WTC11 (cell line): ENCODE measurements at regions not wholly inside any gene's neighbourhood (a gene's known extent, or its start where the extent isn't known, plus 50 kb on each side); places are given as distances from the start of the nearest gene placed in this dataset.

Experiments
- OVOL2 ChIP-seq: fragments of 250-450 bp; sonication (Bioruptor Pico); IDR thresholded peaks from 2 replicates; pipeline ENCODE4 v1.9.0; 2021; ENCODE audit warnings: mild to moderate bottlenecking, borderline replicate concordance
- RELA ChIP-seq: sonication (generic); formaldehyde crosslinking; IDR thresholded peaks from 2 replicates; pipeline ENCODE4 v1.8.1; 2022; ENCODE audit warnings: missing genetic modification reagents, mild to moderate bottlenecking, borderline replicate concordance
- TF ChIP-seq, protein P1 (sequence below): fragments of 200-600 bp; IDR thresholded peaks from 2 replicates; pipeline ENCODE4 v1.8.0; 2022; ENCODE audit warnings: antibody characterized with exemption
- TF ChIP-seq, protein P2 (sequence below): sonication (generic); formaldehyde crosslinking; IDR thresholded peaks from 2 replicates; pipeline ENCODE4 v1.8.1; 2023; ENCODE audit warnings: mild to moderate bottlenecking, missing genetic modification reagents
- TF ChIP-seq, protein P3 (sequence below): sonication (generic); formaldehyde crosslinking; IDR thresholded peaks from 2 replicates; pipeline ENCODE4 v1.8.0; 2022; ENCODE audit warnings: mild to moderate bottlenecking, missing genetic modification reagents

DNA sequence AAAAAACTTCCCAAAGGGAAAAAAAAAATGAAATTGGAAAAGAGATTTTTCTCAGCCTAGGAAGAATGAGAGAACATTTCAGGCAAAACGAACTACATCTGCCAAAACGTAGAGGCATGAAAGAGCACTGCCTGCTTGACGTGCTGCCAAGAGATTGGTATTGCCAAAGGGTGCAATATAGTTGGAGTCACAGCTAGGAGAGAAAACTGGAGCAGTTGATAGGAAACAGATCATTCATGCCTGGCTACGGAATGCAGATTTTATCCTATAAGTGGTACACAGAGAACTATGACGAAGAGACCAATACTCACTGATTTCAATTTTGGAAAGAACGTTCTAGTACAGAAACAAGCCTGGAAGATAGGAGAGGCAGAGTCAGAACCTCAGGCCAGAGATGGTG is 68.4 kb upstream of the IQCM start:
- TF ChIP-seq, protein P1, sequence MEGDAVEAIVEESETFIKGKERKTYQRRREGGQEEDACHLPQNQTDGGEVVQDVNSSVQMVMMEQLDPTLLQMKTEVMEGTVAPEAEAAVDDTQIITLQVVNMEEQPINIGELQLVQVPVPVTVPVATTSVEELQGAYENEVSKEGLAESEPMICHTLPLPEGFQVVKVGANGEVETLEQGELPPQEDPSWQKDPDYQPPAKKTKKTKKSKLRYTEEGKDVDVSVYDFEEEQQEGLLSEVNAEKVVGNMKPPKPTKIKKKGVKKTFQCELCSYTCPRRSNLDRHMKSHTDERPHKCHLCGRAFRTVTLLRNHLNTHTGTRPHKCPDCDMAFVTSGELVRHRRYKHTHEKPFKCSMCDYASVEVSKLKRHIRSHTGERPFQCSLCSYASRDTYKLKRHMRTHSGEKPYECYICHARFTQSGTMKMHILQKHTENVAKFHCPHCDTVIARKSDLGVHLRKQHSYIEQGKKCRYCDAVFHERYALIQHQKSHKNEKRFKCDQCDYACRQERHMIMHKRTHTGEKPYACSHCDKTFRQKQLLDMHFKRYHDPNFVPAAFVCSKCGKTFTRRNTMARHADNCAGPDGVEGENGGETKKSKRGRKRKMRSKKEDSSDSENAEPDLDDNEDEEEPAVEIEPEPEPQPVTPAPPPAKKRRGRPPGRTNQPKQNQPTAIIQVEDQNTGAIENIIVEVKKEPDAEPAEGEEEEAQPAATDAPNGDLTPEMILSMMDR, result no peak
- TF ChIP-seq, protein P2, sequence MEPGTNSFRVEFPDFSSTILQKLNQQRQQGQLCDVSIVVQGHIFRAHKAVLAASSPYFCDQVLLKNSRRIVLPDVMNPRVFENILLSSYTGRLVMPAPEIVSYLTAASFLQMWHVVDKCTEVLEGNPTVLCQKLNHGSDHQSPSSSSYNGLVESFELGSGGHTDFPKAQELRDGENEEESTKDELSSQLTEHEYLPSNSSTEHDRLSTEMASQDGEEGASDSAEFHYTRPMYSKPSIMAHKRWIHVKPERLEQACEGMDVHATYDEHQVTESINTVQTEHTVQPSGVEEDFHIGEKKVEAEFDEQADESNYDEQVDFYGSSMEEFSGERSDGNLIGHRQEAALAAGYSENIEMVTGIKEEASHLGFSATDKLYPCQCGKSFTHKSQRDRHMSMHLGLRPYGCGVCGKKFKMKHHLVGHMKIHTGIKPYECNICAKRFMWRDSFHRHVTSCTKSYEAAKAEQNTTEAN, result no peak
- TF ChIP-seq OVOL2 (CRISPR knock-in tag) (no peak), RELA (no peak)
- TF ChIP-seq, protein P3, sequence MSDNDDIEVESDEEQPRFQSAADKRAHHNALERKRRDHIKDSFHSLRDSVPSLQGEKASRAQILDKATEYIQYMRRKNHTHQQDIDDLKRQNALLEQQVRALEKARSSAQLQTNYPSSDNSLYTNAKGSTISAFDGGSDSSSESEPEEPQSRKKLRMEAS (CRISPR knock-in tag), result no peak
